ENCODE measurements at regions not wholly inside any gene's neighbourhood (a gene's known extent, or its start where the extent isn't known, plus 50 kb on each side); places are given as distances from the start of the nearest gene placed in this dataset.

GRCh38 chr2:194455358-194455757 lies 1201.7 kb upstream of the SLC39A10 start:
- no peak for TF ChIP-seq ZBTB7A (IDR thresholded peaks at IDR 0.05; ENCODE audit: low read depth)
- no peak for TF ChIP-seq YY1 (IDR thresholded peaks at IDR 0.05; ENCODE audit: low read depth)
- TF ChIP-seq NFIC (IDR thresholded peaks at IDR 0.05) = no peak
- no peak for TF ChIP-seq REST (IDR thresholded peaks at IDR 0.05; ENCODE audit: low read depth)
- TF ChIP-seq CEBPB (IDR thresholded peaks at IDR 0.05) = no peak
- no peak for TF ChIP-seq CREB1 (IDR thresholded peaks at IDR 0.05; ENCODE audit: low read depth)
- TF ChIP-seq FOXM1 (IDR thresholded peaks at IDR 0.05; ENCODE audit: borderline replicate concordance, low read depth) = no peak
- TF ChIP-seq RAD21 (IDR thresholded peaks at IDR 0.05; ENCODE audit: low read depth) = no peak

- TF ChIP-seq RAD21 (IDR thresholded peaks at IDR 0.05; ENCODE audit: low read depth) = no peak
- TF ChIP-seq USF1 (IDR thresholded peaks at IDR 0.05) = no peak
- TF ChIP-seq CREB1 (IDR thresholded peaks at IDR 0.05; ENCODE audit: low read depth) = no peak
- no peak for TF ChIP-seq MAX (IDR thresholded peaks at IDR 0.05)
- TF ChIP-seq REST (IDR thresholded peaks at IDR 0.05; ENCODE audit: low read depth) = no peak
- no peak for TF ChIP-seq FOXM1 (IDR thresholded peaks at IDR 0.05; ENCODE audit: borderline replicate concordance, low read depth)
- no peak for TF ChIP-seq NFIC (IDR thresholded peaks at IDR 0.05)
- no peak for TF ChIP-seq TAF1 (IDR thresholded peaks at IDR 0.05; ENCODE audit: low read depth)
- no peak for TF ChIP-seq TCF12 (IDR thresholded peaks at IDR 0.05; ENCODE audit: low read depth)
- no peak for TF ChIP-seq EP300 (IDR thresholded peaks at IDR 0.05; ENCODE audit: borderline replicate concordance)
- TF ChIP-seq CEBPB (IDR thresholded peaks at IDR 0.05) = no peak
- no peak for TF ChIP-seq YY1 (IDR thresholded peaks at IDR 0.05; ENCODE audit: low read depth)
- no peak for TF ChIP-seq EGR1 (IDR thresholded peaks at IDR 0.05)
- no peak for TF ChIP-seq ZBTB7A (IDR thresholded peaks at IDR 0.05; ENCODE audit: low read depth)
Observed at GRCh38 chr2:194452504-194452903, 1204.5 kb upstream of the SLC39A10 start.

- TF ChIP-seq CREB1 (IDR thresholded peaks at IDR 0.05; ENCODE audit: low read depth) (no peak), FOXM1 (IDR thresholded peaks at IDR 0.05; ENCODE audit: borderline replicate concordance, low read depth) (no peak), ZBTB7A (IDR thresholded peaks at IDR 0.05; ENCODE audit: low read depth) (no peak), NFIC (IDR thresholded peaks at IDR 0.05) (no peak), CEBPB (IDR thresholded peaks at IDR 0.05) (no peak), EP300 (IDR thresholded peaks at IDR 0.05; ENCODE audit: borderline replicate concordance) (no peak), RAD21 (IDR thresholded peaks at IDR 0.05; ENCODE audit: low read depth) (no peak), TEAD4 (IDR thresholded peaks at IDR 0.05) (no peak), MAX (IDR thresholded peaks at IDR 0.05) (no peak), EGR1 (IDR thresholded peaks at IDR 0.05) (no peak), REST (IDR thresholded peaks at IDR 0.05; ENCODE audit: low read depth) (no peak)
Observed at GRCh38 chr2:194445226-194445625, 1211.8 kb upstream of the SLC39A10 start.

GRCh38 chr2:194443926-194444325 lies 1213.1 kb upstream of the SLC39A10 start:
- no peak for TF ChIP-seq USF1 (IDR thresholded peaks at IDR 0.05)
- no peak for TF ChIP-seq CREB1 (IDR thresholded peaks at IDR 0.05; ENCODE audit: low read depth)
- TF ChIP-seq YY1 (IDR thresholded peaks at IDR 0.05; ENCODE audit: low read depth) = no peak
- TF ChIP-seq EGR1 (IDR thresholded peaks at IDR 0.05) = no peak
- TF ChIP-seq REST (IDR thresholded peaks at IDR 0.05; ENCODE audit: low read depth) = no peak
- no peak for TF ChIP-seq TEAD4 (IDR thresholded peaks at IDR 0.05)
- no peak for TF ChIP-seq NFIC (IDR thresholded peaks at IDR 0.05)
